ENCODE measurements at regions not wholly inside any gene's neighbourhood (a gene's known extent, or its start where the extent isn't known, plus 50 kb on each side); places are given as distances from the start of the nearest gene placed in this dataset.
"Not testable (repeated sequence)": the region's sequence is repeated elsewhere in the genome, so short reads cannot be mapped to it uniquely, and the experiment has no call there.

GRCh38 chr9:36461323-36461722 is 61.3 kb upstream of the RNF38 start:
- DNase-seq (ENCODE audit: low spot score) = no peak

- not testable (repeated sequence) for DNase-seq (ENCODE audit: low spot score)
Measured at GRCh38 chr9:36458430-36458915, 58.4 kb upstream of the RNF38 start.

- no peak for DNase-seq (ENCODE audit: low spot score)
Measured at GRCh38 chr9:36457836-36458429, 57.9 kb upstream of the RNF38 start.

DNA sequence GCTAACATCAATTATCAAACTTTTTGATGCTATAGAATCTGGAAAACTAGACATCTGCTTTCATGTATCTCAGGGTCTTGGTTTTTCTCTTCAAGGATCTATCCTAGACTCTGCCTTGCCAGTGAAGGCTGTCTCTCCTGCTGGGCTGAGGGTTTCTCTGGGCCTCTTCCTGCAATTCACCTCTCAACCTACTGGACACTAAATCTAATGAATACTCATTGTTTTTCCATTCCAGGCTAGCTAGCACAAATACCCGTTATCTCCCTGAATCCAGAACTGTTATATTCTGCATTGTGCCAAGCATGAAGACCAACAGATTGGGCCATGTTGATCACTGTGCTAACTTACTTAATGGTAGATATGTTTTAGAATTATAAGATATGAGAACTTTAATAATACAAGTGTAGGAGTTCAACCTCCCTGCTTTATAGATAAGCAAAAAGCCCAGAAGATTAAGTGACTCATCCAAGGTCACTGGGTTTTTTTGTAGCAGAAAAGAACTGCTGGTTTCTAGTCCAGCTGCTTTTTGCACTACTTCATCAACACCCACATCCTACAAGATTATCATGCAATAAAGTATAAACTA is 56.5 kb upstream of the RNF38 start:
- DNase-seq (ENCODE audit: low spot score) = no peak

- DNase-seq (ENCODE audit: low spot score) = no peak
Measured at GRCh38 chr9:36451949-36452348, 51.9 kb upstream of the RNF38 start.

- peak; percentile 33 for DNase-seq (ENCODE audit: low spot score)
Measured at GRCh38 chr9:36450110-36450732, 50.2 kb upstream of the RNF38 start.

Data from iPS-NIHi11 (cell line).